ENCODE measurements at regions not wholly inside any gene's neighbourhood (a gene's known extent, or its start where the extent isn't known, plus 50 kb on each side); places are given as distances from the start of the nearest gene placed in this dataset.

GRCh38 chr10:4028854-4029583 lies 244.0 kb upstream of the KLF6 start:
- no peak overlapping the region for H2BK12ac ChIP-seq (ENCODE audit: insufficient read length, low read depth, low read length)
- H3T11ph ChIP-seq (ENCODE audit: low read length): no peak overlapping the region
- H4K8ac ChIP-seq (replicated peaks; ENCODE audit: insufficient read length, low read depth, low read length): no peak overlapping the region
- H2BK15ac ChIP-seq (ENCODE audit: low read depth, low read length): no peak overlapping the region
- H2AK5ac ChIP-seq (ENCODE audit: insufficient read length, low read length): no peak overlapping the region
- no peak overlapping the region for H3K23ac ChIP-seq (ENCODE audit: insufficient read length, low read depth, low read length)
- no peaks in the 10 kb centered on the region for H3K79me2 ChIP-seq (ENCODE audit: insufficient read depth, low read length)
- no peak overlapping the region for H2BK5ac ChIP-seq (ENCODE audit: insufficient read length, low read length)
- no peak overlapping the region for H2BK20ac ChIP-seq (ENCODE audit: low read depth, low read length, poor library complexity, severe bottlenecking)
- H3K4ac ChIP-seq (ENCODE audit: low read depth, low read length): no peak overlapping the region
- H4K91ac ChIP-seq (ENCODE audit: insufficient read length, low read depth, low read length): no peak overlapping the region
- no peak overlapping the region for H3K56ac ChIP-seq (ENCODE audit: insufficient read length, low read depth, low read length)
- no peak for TF ChIP-seq CTCF (conservative IDR thresholded peaks at IDR 0.05)
- H3K9me3 ChIP-seq (ENCODE audit: control insufficient read depth, low read depth, low read length): no peaks in the 10 kb centered on the region
- no peak for DNase-seq
- no peaks in the 10 kb centered on the region for H3K79me1 ChIP-seq (ENCODE audit: insufficient read depth, low read depth, low read length, poor library complexity, severe bottlenecking)
- no peak overlapping the region for H3K27ac ChIP-seq (ENCODE audit: insufficient read length, low read depth, low read length)
- H3K4me1 ChIP-seq (ENCODE audit: insufficient read depth, low read length): peaks cover 2% of the 10 kb centered on the region; the same call in 1 of the 2 replicates
- H3K18ac ChIP-seq (ENCODE audit: insufficient read length, low read depth, low read length): no peak overlapping the region
- no peak overlapping the region for H2AFZ ChIP-seq (ENCODE audit: low read length)
- Mint-ChIP-seq H3K27ac (no peak overlapping the region), H3K4me1 (peaks cover 0 to 3% of the 10 kb centered on the region in 2 experiments; a peak in 2 of 4 replicates), H3K36me3 (ENCODE audit: insufficient read depth in 1 of 3, low read depth in 3 of 3) (no peaks in the 10 kb centered on the region), H3K9me3 (no peaks in the 10 kb centered on the region), H3K27me3 (ENCODE audit: low read depth) (no peaks in the 10 kb centered on the region), H3K4me3 (no peak overlapping the region)
- H3K27me3 ChIP-seq (ENCODE audit: insufficient read depth, low read length): no peaks in the 10 kb centered on the region
- no peak overlapping the region for H3K4me2 ChIP-seq (ENCODE audit: insufficient read depth, insufficient read length, low read length)
- no CpG with 5 or more reads among the region's 6 CpGs for WGBS (ENCODE audit: extremely low coverage, insufficient read length, low lambda C conversion rate)
- H4K20me1 ChIP-seq (ENCODE audit: control insufficient read depth, insufficient read depth, insufficient read length): no peaks in the 10 kb centered on the region
- H3K23me2 ChIP-seq (ENCODE audit: insufficient read length, low read depth, low read length, poor library complexity, severe bottlenecking): no peaks in the 10 kb centered on the region
- no peak overlapping the region for H3K14ac ChIP-seq (ENCODE audit: insufficient read depth, low read length)
- H2BK120ac ChIP-seq (ENCODE audit: low read depth, low read length, poor library complexity, severe bottlenecking): no peak overlapping the region
- no peak overlapping the region for H3K9ac ChIP-seq (ENCODE audit: extremely low read depth, insufficient read length, low read length)
- no peak overlapping the region for H4K5ac ChIP-seq (ENCODE audit: insufficient read length, low read depth, low read length)
